Lung (tissue), 11 donors: ENCODE measurements at regions not wholly inside any gene's neighbourhood (a gene's known extent, or its start where the extent isn't known, plus 50 kb on each side); places are given as distances from the start of the nearest gene placed in this dataset.

ENCODE experiments used
- ATAC-seq: fragments of 200-7000 bp; cut with Tn5 transposase; one replicate; pipeline ENCODE4 v1.9.1; 2020; ENCODE audit warnings: moderate number of reproducible peaks; ENCODE audit not compliant: insufficient read depth, low FRiP score
- DNase-seq, 3 donors: peaks; one replicate each; pipeline ENCODE4 v3.0.0-alpha.2; 2013 to 2017
- H3K27ac ChIP-seq, 2 donors: one replicate each; pipeline ENCODE4 v1.5.1; 2013; ENCODE audit warnings: mild to moderate bottlenecking in 2 of 2, moderate library complexity in 2 of 2, control low read depth in 1 of 2, inconsistent platforms in 1 of 2, low read depth in 1 of 2, low read length in 1 of 2
- H3K27me3 ChIP-seq, 3 donors: one replicate each; pipeline ENCODE4 v1.5.1; 2013; ENCODE audit warnings: low read length in 2 of 3; ENCODE audit not compliant: control insufficient read depth in 3 of 3, insufficient read depth in 3 of 3
- H3K36me3 ChIP-seq, 4 donors: one replicate each; pipeline ENCODE4 v1.5.1; 2013; ENCODE audit warnings: low read length in 4 of 4, mild to moderate bottlenecking in 1 of 4, moderate library complexity in 1 of 4; ENCODE audit not compliant: control insufficient read depth in 4 of 4, insufficient read depth in 4 of 4
- H3K4me1 ChIP-seq, 5 donors: one replicate each; pipeline ENCODE4 v1.5.1; 2013; ENCODE audit warnings: low read length in 5 of 5, mild to moderate bottlenecking in 2 of 5, moderate library complexity in 1 of 5; ENCODE audit not compliant: control insufficient read depth in 5 of 5, insufficient read depth in 5 of 5
- H3K4me3 ChIP-seq: one replicate; pipeline ENCODE4 v1.5.1; 2013; ENCODE audit warnings: mild to moderate bottlenecking, control low read depth, moderate library complexity
- H3K9ac ChIP-seq, 2 donors: one replicate each; pipeline ENCODE4 v1.5.1; 2013; ENCODE audit warnings: low read length in 2 of 2, control low read depth in 1 of 2; ENCODE audit not compliant: insufficient read depth in 1 of 2
- H3K9me3 ChIP-seq, 4 donors: one replicate each; pipeline ENCODE4 v1.5.1; 2013; ENCODE audit warnings: low read length in 3 of 4, mild to moderate bottlenecking in 1 of 4, moderate library complexity in 1 of 4; ENCODE audit not compliant: control insufficient read depth in 4 of 4, insufficient read depth in 3 of 4
- WGBS, 2 donors: extraction: QIAGEN DNeasy Blood & Tissue Kit; methylation state at CpG; one replicate each; pipeline ENCODE4 v1.1.7; 2013; 5-methylcytosine and 5-hydroxymethylcytosine counted together
- TF ChIP-seq, protein P1 (sequence below): IDR thresholded peaks from 2 replicates; pipeline ENCODE4 v1.5.1; 2012; ENCODE audit warnings: mild to moderate bottlenecking; ENCODE audit errors: control extremely low read depth, extremely low read depth
- donor health status: control.
- donor health status: control.
- donor health status: Bipolar disorder and iron deficiency.
- donor health status: healthy.
- donor health status: DM: yes; HTN: yes; CAD: no.

DNA sequence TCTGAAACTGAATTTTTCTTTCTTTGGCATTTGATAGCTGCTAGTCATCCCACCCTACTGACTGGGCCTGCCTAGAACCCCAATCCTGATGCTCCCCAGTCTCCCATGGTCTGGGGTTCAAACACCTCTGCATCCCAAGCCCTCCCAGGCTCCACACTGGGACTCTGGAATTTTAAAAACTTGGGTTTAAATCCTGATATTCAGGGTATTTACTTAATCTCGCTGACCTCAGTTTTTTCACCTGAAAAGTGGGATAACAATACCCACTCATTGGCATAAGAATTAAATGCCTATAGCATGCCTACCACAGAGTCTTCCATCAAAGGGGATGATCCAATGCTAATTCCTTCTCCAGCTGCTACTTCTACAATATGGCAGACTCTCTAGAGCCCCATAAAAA, 264.4 kb downstream of the NPIPA8 start:
- ATAC-seq: no peak

DNA sequence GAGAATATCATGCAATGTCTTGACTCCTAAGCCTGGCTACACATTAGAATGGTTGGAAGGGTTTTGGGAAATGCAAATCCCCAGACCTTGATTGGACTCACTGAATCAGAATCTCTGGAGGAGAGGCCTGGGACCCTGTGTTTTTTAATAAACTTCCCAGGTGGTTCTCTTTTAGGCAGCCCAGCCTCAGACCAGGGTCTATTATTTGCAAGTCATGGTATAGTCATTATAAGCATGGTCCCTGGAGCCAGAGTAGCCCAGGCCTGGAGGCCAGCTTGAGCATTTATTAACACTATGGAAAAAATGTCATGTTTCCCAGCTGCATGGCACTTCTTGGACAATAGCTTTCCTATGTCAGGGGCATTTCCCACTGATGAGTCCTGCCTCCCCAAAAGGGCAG, 266.9 kb downstream of the NPIPA8 start:
- Histone ChIP-seq H3K27me3 (peaks cover 0 to 2% (median 0%) of the 10 kb centered on the region in 3 donors), H3K4me3 (no peak overlapping the region), H3K36me3 (no peaks in the 10 kb centered on the region), H3K27ac (no peak overlapping the region), H3K9me3 (peaks cover 0 to 2% (median 0%) of the 10 kb centered on the region in 4 donors), H3K9ac (no peak overlapping the region), H3K4me1 (no peaks in the 10 kb centered on the region)
- ATAC-seq (no peak), DNase-seq (no peak)
- TF ChIP-seq, protein P1, sequence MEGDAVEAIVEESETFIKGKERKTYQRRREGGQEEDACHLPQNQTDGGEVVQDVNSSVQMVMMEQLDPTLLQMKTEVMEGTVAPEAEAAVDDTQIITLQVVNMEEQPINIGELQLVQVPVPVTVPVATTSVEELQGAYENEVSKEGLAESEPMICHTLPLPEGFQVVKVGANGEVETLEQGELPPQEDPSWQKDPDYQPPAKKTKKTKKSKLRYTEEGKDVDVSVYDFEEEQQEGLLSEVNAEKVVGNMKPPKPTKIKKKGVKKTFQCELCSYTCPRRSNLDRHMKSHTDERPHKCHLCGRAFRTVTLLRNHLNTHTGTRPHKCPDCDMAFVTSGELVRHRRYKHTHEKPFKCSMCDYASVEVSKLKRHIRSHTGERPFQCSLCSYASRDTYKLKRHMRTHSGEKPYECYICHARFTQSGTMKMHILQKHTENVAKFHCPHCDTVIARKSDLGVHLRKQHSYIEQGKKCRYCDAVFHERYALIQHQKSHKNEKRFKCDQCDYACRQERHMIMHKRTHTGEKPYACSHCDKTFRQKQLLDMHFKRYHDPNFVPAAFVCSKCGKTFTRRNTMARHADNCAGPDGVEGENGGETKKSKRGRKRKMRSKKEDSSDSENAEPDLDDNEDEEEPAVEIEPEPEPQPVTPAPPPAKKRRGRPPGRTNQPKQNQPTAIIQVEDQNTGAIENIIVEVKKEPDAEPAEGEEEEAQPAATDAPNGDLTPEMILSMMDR: no peak

More for the DNA sequence above, 264.4 kb downstream of the NPIPA8 start:
- TF ChIP-seq, protein P1: no peak
- H3K4me1 ChIP-seq: no peaks in the 10 kb centered on the region
- no peak for DNase-seq
- WGBS, 2 donors: 83 to 93% methylated on average over 1 of the region's 1 CpG
- H3K9ac ChIP-seq: no peak overlapping the region
- H3K4me3 ChIP-seq: no peak overlapping the region
- H3K27ac ChIP-seq: no peak overlapping the region
- peaks cover 0 to 2% (median 0%) of the 10 kb centered on the region in 3 donors for H3K27me3 ChIP-seq
- H3K36me3 ChIP-seq: no peaks in the 10 kb centered on the region
- peaks cover 0 to 2% (median 0%) of the 10 kb centered on the region in 4 donors for H3K9me3 ChIP-seq

DNA sequence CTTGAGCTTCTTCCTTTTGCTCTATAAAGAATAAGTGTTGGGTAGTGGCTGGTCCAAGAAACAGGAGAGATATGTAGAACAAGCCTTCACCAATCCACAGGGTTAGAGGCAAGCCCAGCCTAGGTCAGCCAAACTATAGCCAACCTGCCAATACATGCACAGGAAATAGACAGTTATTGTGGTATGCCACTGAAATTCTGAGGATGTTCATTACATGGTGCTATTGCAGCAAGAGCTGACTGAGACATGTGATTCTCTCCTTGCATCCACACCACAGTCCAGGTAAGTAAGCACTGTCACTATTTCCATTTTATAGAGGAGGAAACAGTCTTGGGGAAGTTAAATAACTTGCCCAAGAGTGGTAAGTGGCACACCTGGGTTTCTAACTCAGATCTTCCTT, 268.1 kb downstream of the NPIPA8 start:
- ATAC-seq (no peak), DNase-seq (no peak)
- TF ChIP-seq, protein P1: no peak
- Histone ChIP-seq H3K36me3 (no peaks in the 10 kb centered on the region), H3K4me3 (no peak overlapping the region), H3K27ac (no peak overlapping the region), H3K4me1 (no peaks in the 10 kb centered on the region), H3K27me3 (peaks cover 0 to 2% (median under 1%) of the 10 kb centered on the region in 3 donors), H3K9me3 (peaks cover 0 to 3% (median 0%) of the 10 kb centered on the region in 4 donors), H3K9ac (no peak overlapping the region)

DNA sequence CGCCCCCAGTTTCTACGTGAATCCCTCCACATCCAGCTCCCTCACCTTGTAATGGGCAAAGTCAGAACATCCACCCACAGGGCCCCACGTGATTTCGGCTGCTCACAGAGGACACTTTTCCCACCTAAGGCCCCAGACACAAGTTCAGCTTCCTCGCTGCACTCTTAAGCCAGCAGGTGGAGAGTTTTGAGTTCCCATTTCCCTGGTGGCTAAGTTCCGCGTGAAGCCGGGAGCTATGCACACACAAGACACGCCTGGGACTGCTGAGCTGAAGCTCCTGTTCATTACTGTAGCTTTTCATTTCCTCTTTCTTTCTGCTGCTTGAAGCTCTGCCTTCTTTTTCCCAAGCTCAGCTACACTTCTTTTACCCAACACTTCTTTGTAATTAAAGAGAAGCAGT, 273.8 kb downstream of the NPIPA8 start:
- Histone ChIP-seq H3K36me3 (no peaks in the 10 kb centered on the region), H3K9me3 (peaks cover 0 to 6% (median 0%) of the 10 kb centered on the region in 4 donors), H3K27ac (no peak overlapping the region), H3K9ac (no peak overlapping the region), H3K4me1 (no peaks in the 10 kb centered on the region), H3K4me3 (no peak overlapping the region), H3K27me3 (peaks cover 0 to 2% (median 2%) of the 10 kb centered on the region in 3 donors)
- 46 to 51% methylated on average over 9 of the region's 9 CpGs for WGBS, 2 donors
- TF ChIP-seq, protein P1: no peak
- DNase-seq (no peak), ATAC-seq (no peak)
